OCI-LY3 (cell line): ENCODE measurements at regions not wholly inside any gene's neighbourhood (a gene's known extent, or its start where the extent isn't known, plus 50 kb on each side); places are given as distances from the start of the nearest gene placed in this dataset.

Experiments used
- H2AFZ ChIP-seq: fragments of 200-600, 300-600 bp; shearing (Covaris generic); 2 replicates; pipeline ENCODE4 v1.6.0; 2014; ENCODE audit warnings: antibody characterized with exemption, low read depth, low read length
- H3K27ac ChIP-seq: fragments of 200-600, 300-600 bp; sonication (generic); 2 replicates; pipeline ENCODE4 v1.5.1; 2014; ENCODE audit warnings: mild to moderate bottlenecking, low read length, moderate library complexity, mixed read lengths
- H3K27me3 ChIP-seq: fragments of 200-600, 300-600 bp; sonication (generic); 2 replicates; pipeline ENCODE4 v1.6.1; 2014; ENCODE audit warnings: low read depth, low read length, mixed read lengths
- H3K36me3 ChIP-seq: fragments of 200-600, 300-600 bp; sonication (generic); replicated peaks from 2 replicates; pipeline ENCODE3; 2014; ENCODE audit warnings: low read depth, low read length, mixed read lengths
- H3K4me1 ChIP-seq: fragments of 300-600, 200-600 bp; sonication (generic); 2 replicates; pipeline ENCODE4 v1.6.1; 2014; ENCODE audit warnings: low read length, mixed read lengths
- H3K4me2 ChIP-seq: fragments of 200-600, 300-600 bp; sonication (generic); 2 replicates; pipeline ENCODE4 v1.6.1; 2014; ENCODE audit warnings: low read length, mixed read lengths
- H3K4me3 ChIP-seq: fragments of 300-600, 200-600 bp; sonication (generic); 2 replicates; pipeline ENCODE4 v1.5.1; 2014; ENCODE audit warnings: antibody characterized with exemption, mild to moderate bottlenecking, low read length, moderate library complexity
- H3K79me2 ChIP-seq: fragments of 300-600, 200-600 bp; shearing (Covaris generic); 2 replicates; pipeline ENCODE4 v1.6.1; 2014; ENCODE audit warnings: mild to moderate bottlenecking, low read length, mixed read lengths
- H3K9ac ChIP-seq: fragments of 300-600, 200-600 bp; shearing (Covaris generic); 2 replicates; pipeline ENCODE4 v1.6.0; 2014; ENCODE audit warnings: mild to moderate bottlenecking, low read length, moderate library complexity
- H3K9me3 ChIP-seq: fragments of 200-600, 300-600 bp; shearing (Covaris generic); 2 replicates; pipeline ENCODE4 v1.6.1; 2014; ENCODE audit warnings: low read length, mixed read lengths; ENCODE audit not compliant: insufficient read depth
- H4K20me1 ChIP-seq: fragments of 200-600, 300-600 bp; sonication (generic); 2 replicates; pipeline ENCODE4 v1.6.1; 2016; ENCODE audit warnings: low read length, mixed read lengths; ENCODE audit not compliant: insufficient read depth
- CTCF ChIP-seq: fragments of 200-600, 300-600 bp; sonication (generic); IDR thresholded peaks from 2 replicates; pipeline ENCODE4 v1.5.1; 2014; ENCODE audit warnings: antibody characterized with exemption, low read length, low read depth
- EZH2phosphoT487 ChIP-seq: fragments of 200-600 bp; shearing (Covaris generic); IDR thresholded peaks from 2 replicates; pipeline ENCODE4 v1.6.1; 2018; ENCODE audit warnings: antibody characterized with exemption, mixed run types, low read depth

- no peaks in the 10 kb centered on the region for H4K20me1 ChIP-seq
- H3K4me1 ChIP-seq = no peaks in the 10 kb centered on the region
- no peak overlapping the region for H3K9ac ChIP-seq
- H3K27ac ChIP-seq = no peak overlapping the region
- TF ChIP-seq EZH2phosphoT487 (no peak), CTCF (no peak)
- no peaks in the 10 kb centered on the region for H3K27me3 ChIP-seq
- H3K9me3 ChIP-seq = no peaks in the 10 kb centered on the region
- no peak overlapping the region for H2AFZ ChIP-seq
- no peak overlapping the region for H3K4me2 ChIP-seq
- no peaks in the 10 kb centered on the region for H3K79me2 ChIP-seq
- H3K36me3 ChIP-seq = no peaks in the 10 kb centered on the region
- no peak overlapping the region for H3K4me3 ChIP-seq
These were observed 152.1 kb upstream of the VCX start for GRCh38 chrX:7690842-7691241.

- H3K4me2 ChIP-seq = no peak overlapping the region
- no peak overlapping the region for H2AFZ ChIP-seq
- H3K9me3 ChIP-seq = no peaks in the 10 kb centered on the region
- no peak overlapping the region for H3K4me3 ChIP-seq
- no peaks in the 10 kb centered on the region for H3K36me3 ChIP-seq
- H4K20me1 ChIP-seq = no peaks in the 10 kb centered on the region
- H3K9ac ChIP-seq = no peak overlapping the region
- H3K27me3 ChIP-seq = no peaks in the 10 kb centered on the region
- H3K79me2 ChIP-seq = no peaks in the 10 kb centered on the region
- TF ChIP-seq EZH2phosphoT487 = no peak
- TF ChIP-seq CTCF = no peak
- no peak overlapping the region for H3K27ac ChIP-seq
- H3K4me1 ChIP-seq = no peaks in the 10 kb centered on the region
These were observed 153.1 kb upstream of the VCX start for GRCh38 chrX:7689791-7690412.

GRCh38 chrX:7680181-7680580 lies 162.8 kb upstream of the VCX start:
- no peaks in the 10 kb centered on the region for H3K4me1 ChIP-seq
- no peak overlapping the region for H3K9ac ChIP-seq
- no peak overlapping the region for H3K27ac ChIP-seq
- no peaks in the 10 kb centered on the region for H3K79me2 ChIP-seq
- H3K36me3 ChIP-seq = no peaks in the 10 kb centered on the region
- no peak overlapping the region for H3K4me2 ChIP-seq
- H4K20me1 ChIP-seq = no peaks in the 10 kb centered on the region
- H3K27me3 ChIP-seq = no peaks in the 10 kb centered on the region
- H2AFZ ChIP-seq = no peak overlapping the region
- TF ChIP-seq CTCF (no peak), EZH2phosphoT487 (no peak)
- H3K4me3 ChIP-seq = no peak overlapping the region
- H3K9me3 ChIP-seq = no peaks in the 10 kb centered on the region

GRCh38 chrX:7654316-7654715 lies 188.7 kb upstream of the VCX start:
- Histone ChIP-seq H3K79me2 (no peaks in the 10 kb centered on the region), H3K27me3 (no peaks in the 10 kb centered on the region), H3K27ac (no peak overlapping the region), H3K9ac (no peak overlapping the region), H3K4me1 (no peaks in the 10 kb centered on the region), H3K36me3 (no peaks in the 10 kb centered on the region), H3K4me3 (no peak overlapping the region), H3K9me3 (no peaks in the 10 kb centered on the region), H2AFZ (no peak overlapping the region), H3K4me2 (no peak overlapping the region), H4K20me1 (no peaks in the 10 kb centered on the region)
- TF ChIP-seq CTCF (no peak), EZH2phosphoT487 (no peak)
